HG02970 (cell line): ENCODE measurements at regions not wholly inside any gene's neighbourhood (a gene's known extent, or its start where the extent isn't known, plus 50 kb on each side); places are given as distances from the start of the nearest gene placed in this dataset.

ENCODE experiments used
- ATAC-seq: cut with Tn5 transposase; IDR thresholded peaks from one replicate; pipeline ENCODE4 v1.9.1; 2021; ENCODE audit warnings: mild to moderate bottlenecking, moderate library complexity, moderate number of reproducible peaks; ENCODE audit not compliant: unreplicated experiment, low FRiP score

GRCh38 chr20:52746190-52746589 lies 226.0 kb upstream of the TSHZ2 start:
- ATAC-seq = no peak

- ATAC-seq = no peak
Measured at GRCh38 chr20:52744441-52744840, 227.7 kb upstream of the TSHZ2 start.

GRCh38 chr20:52738081-52738480 lies 234.1 kb upstream of the TSHZ2 start:
- ATAC-seq = no peak

GRCh38 chr20:52736507-52736906 lies 235.7 kb upstream of the TSHZ2 start:
- ATAC-seq = no peak

- no peak for ATAC-seq
Measured at GRCh38 chr20:52731093-52731492, 241.1 kb upstream of the TSHZ2 start.

- no peak for ATAC-seq
Measured at GRCh38 chr20:52727740-52728456, 244.3 kb upstream of the TSHZ2 start.

GRCh38 chr20:52724541-52724940 lies 247.6 kb upstream of the TSHZ2 start:
- no peak for ATAC-seq

- ATAC-seq = no peak
Measured at GRCh38 chr20:52722926-52723688, 249.1 kb upstream of the TSHZ2 start.

GRCh38 chr20:52708137-52708536 lies 264.0 kb upstream of the TSHZ2 start:
- ATAC-seq = no peak

GRCh38 chr20:52704553-52704952 lies 267.6 kb upstream of the TSHZ2 start:
- ATAC-seq = no peak

- no peak for ATAC-seq
Measured at GRCh38 chr20:52688345-52688744, 283.8 kb upstream of the TSHZ2 start.

- no peak for ATAC-seq
Measured at GRCh38 chr20:52684905-52685304, 287.3 kb upstream of the TSHZ2 start.

GRCh38 chr20:52684176-52684575 lies 288.0 kb upstream of the TSHZ2 start:
- ATAC-seq = no peak

- no peak for ATAC-seq
Measured at GRCh38 chr20:52683761-52684160, 288.4 kb upstream of the TSHZ2 start.

GRCh38 chr20:52682237-52682636 lies 289.9 kb upstream of the TSHZ2 start:
- ATAC-seq = no peak

GRCh38 chr20:52681288-52681687 lies 290.9 kb upstream of the TSHZ2 start:
- ATAC-seq = no peak

- no peak for ATAC-seq
Measured at GRCh38 chr20:52677216-52677615, 294.9 kb upstream of the TSHZ2 start.

GRCh38 chr20:52676283-52676995 lies 295.7 kb upstream of the TSHZ2 start:
- no peak for ATAC-seq

- no peak for ATAC-seq
Measured at GRCh38 chr20:52675375-52675774, 296.8 kb upstream of the TSHZ2 start.

GRCh38 chr20:52668626-52669025 lies 303.5 kb upstream of the TSHZ2 start:
- ATAC-seq = no peak

- ATAC-seq = no peak
Measured at GRCh38 chr20:52667358-52667757, 304.8 kb upstream of the TSHZ2 start.
